Stimulated activated naive CD8-positive, alpha-beta T cell treated with anti-CD3 and anti-CD28 coated beads, Interleukin-15, Interleukin-2, amounts not matched to agents 100 ng/mL and 50 ng/mL, for 24 hours (primary cell): ENCODE measurements at regions not wholly inside any gene's neighbourhood (a gene's known extent, or its start where the extent isn't known, plus 50 kb on each side); places are given as distances from the start of the nearest gene placed in this dataset.

Experiments
- H3K27ac Mint-ChIP-seq: one replicate; pipeline ENCODE4 v1.8.0; 2021; ENCODE audit warnings: mild to moderate bottlenecking, mixed read lengths
- H3K27me3 Mint-ChIP-seq: one replicate; pipeline ENCODE4 v1.8.0; 2021; ENCODE audit warnings: mixed read lengths
- H3K36me3 Mint-ChIP-seq: one replicate; pipeline ENCODE4 v1.8.0; 2021; ENCODE audit warnings: low read depth, mixed read lengths
- H3K4me1 Mint-ChIP-seq: one replicate; pipeline ENCODE4 v1.8.0; 2021; ENCODE audit warnings: low read depth, mixed read lengths
- H3K4me3 Mint-ChIP-seq: one replicate; pipeline ENCODE4 v1.8.0; 2021; ENCODE audit warnings: mild to moderate bottlenecking, mixed read lengths
- H3K9me3 Mint-ChIP-seq: one replicate; pipeline ENCODE4 v1.8.0; 2021; ENCODE audit warnings: mixed read lengths

- no peak overlapping the region for H3K27ac Mint-ChIP-seq
- no peak overlapping the region for H3K4me3 Mint-ChIP-seq
- peaks cover 29% of the 10 kb centered on the region for H3K27me3 Mint-ChIP-seq
- no peaks in the 10 kb centered on the region for H3K36me3 Mint-ChIP-seq
- H3K9me3 Mint-ChIP-seq = no peaks in the 10 kb centered on the region
- peaks cover 65% of the 10 kb centered on the region for H3K4me1 Mint-ChIP-seq
These were observed 136.0 kb upstream of the ADRA1B start for GRCh38 chr5:159780246-159780645.

DNA sequence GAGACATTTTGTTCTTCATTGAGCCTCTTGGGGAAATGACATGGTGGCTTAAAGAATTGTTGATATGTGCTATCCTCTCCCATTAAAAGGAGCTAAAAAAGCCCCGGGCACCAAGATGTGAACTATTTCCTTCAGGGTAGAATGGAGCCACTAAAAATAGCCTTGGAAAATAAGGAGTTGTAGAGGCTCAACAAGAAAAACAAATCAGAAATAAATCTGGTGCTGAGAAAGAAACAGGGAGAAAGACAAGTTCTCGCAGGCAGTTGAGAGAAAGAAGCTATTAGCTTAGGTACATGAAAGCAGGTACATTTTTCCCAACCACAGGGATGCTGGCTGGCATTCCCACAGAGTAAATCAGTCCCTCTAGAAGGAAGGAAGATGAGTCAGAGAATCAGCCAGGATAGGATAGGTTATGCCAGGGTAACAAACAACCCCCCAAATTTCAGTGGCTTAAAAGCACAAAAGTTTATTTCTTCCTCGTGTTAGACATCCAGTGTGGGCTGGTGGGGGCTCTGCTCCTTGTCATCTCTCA lies 134.6 kb upstream of the ADRA1B start:
- Mint-ChIP-seq H3K4me3 (no peak overlapping the region), H3K36me3 (no peaks in the 10 kb centered on the region), H3K9me3 (no peaks in the 10 kb centered on the region), H3K27ac (peak overlapping the region; percentile 9), H3K27me3 (peaks cover 37% of the 10 kb centered on the region), H3K4me1 (peaks cover 53% of the 10 kb centered on the region)

DNA sequence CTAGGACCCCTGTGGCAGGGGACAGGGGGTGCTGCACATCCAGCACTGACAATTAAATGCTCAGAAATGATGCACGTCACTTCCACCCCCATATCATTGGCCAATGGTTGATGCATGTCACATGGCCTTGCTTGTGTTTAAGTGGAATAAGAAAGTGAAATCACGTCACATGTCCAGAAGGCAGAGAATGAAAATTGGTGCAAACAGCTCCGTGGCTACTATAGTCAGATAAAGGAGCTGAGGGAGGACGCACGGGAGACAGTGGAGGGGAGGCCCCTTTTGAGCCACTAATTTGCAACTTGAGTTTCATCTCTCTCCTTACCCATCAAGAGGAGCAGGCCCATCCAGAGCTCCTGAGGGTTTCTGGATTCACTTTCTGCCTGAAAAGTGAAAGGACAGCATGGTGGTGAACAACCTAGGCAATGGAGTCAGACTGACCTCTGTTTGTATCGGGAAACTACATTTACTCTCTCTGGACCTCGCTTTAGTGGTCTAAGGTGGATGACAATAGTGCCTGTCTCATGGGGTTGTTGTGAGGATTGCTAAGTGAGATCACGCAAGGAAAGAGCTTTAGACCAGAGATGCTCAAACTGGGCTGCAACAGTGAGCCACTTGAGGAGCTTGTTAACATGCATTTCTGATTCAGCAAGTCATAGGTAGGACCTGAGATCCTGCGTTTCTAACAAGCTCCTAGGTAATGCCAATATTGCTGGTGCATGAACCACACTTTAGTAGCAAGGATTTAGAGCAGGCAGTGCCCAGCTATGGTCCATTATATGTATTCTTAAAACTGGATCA lies 133.9 kb upstream of the ADRA1B start:
- H3K36me3 Mint-ChIP-seq = no peaks in the 10 kb centered on the region
- no peak overlapping the region for H3K4me3 Mint-ChIP-seq
- H3K27me3 Mint-ChIP-seq = peaks cover 33% of the 10 kb centered on the region
- peaks cover 48% of the 10 kb centered on the region for H3K4me1 Mint-ChIP-seq
- no peak overlapping the region for H3K27ac Mint-ChIP-seq
- H3K9me3 Mint-ChIP-seq = no peaks in the 10 kb centered on the region

DNA sequence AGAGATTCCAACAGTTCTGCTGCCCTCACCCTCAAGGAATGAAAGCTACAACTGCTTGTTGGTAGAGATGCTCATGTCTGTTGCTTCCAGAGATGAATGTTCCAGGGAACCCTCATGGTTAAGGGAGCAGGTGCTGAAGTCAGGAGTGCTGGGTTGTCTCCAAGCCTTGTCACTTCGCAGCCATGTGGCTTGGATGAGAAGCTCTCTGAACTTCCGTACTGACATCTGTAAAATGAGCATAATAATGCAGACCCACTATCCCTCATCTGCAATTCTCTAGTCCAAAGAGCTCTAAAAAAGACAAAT lies 133.3 kb upstream of the ADRA1B start:
- no peak overlapping the region for H3K4me3 Mint-ChIP-seq
- no peak overlapping the region for H3K27ac Mint-ChIP-seq
- peaks cover 32% of the 10 kb centered on the region for H3K27me3 Mint-ChIP-seq
- no peaks in the 10 kb centered on the region for H3K36me3 Mint-ChIP-seq
- H3K9me3 Mint-ChIP-seq = no peaks in the 10 kb centered on the region
- H3K4me1 Mint-ChIP-seq = peaks cover 42% of the 10 kb centered on the region

DNA sequence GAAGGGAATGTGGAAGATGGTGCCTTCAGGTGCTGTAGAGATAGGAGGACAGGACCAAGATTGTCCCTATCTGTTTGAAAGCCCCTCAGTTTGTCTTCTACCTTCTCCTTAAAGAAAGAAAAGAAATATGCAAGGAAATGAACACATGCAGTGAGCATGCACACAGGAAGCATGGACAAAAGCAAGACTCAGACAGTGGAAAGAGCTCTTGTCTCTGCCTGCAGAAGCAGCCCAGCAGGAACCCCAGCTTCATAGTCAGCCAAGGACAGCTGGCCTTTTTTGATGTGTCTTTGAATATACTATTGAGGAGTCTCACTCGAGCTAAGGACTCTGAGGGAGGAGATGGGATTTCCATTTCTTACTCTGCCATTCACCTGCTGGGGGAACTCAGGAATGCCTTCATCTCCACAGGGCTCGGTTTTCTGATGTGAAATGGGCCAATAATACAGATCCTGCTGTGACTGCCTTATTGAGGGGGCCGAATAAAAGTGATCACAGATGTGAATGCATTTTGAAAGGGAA lies 132.5 kb upstream of the ADRA1B start:
- no peak overlapping the region for H3K4me3 Mint-ChIP-seq
- H3K36me3 Mint-ChIP-seq = no peaks in the 10 kb centered on the region
- H3K27ac Mint-ChIP-seq = no peak overlapping the region
- H3K9me3 Mint-ChIP-seq = no peaks in the 10 kb centered on the region
- peaks cover 33% of the 10 kb centered on the region for H3K27me3 Mint-ChIP-seq
- peaks cover 36% of the 10 kb centered on the region for H3K4me1 Mint-ChIP-seq

GRCh38 chr5:159784993-159785392 lies 131.3 kb upstream of the ADRA1B start:
- H3K4me1 Mint-ChIP-seq = peaks cover 24% of the 10 kb centered on the region
- no peak overlapping the region for H3K27ac Mint-ChIP-seq
- H3K36me3 Mint-ChIP-seq = no peaks in the 10 kb centered on the region
- peaks cover 40% of the 10 kb centered on the region for H3K27me3 Mint-ChIP-seq
- H3K4me3 Mint-ChIP-seq = no peak overlapping the region
- no peaks in the 10 kb centered on the region for H3K9me3 Mint-ChIP-seq

- H3K4me3 Mint-ChIP-seq = no peak overlapping the region
These were observed 130.6 kb upstream of the ADRA1B start for GRCh38 chr5:159785656-159786055.

GRCh38 chr5:159786201-159786600 lies 130.1 kb upstream of the ADRA1B start:
- peaks cover 45% of the 10 kb centered on the region for H3K27me3 Mint-ChIP-seq
- no peaks in the 10 kb centered on the region for H3K36me3 Mint-ChIP-seq
- no peaks in the 10 kb centered on the region for H3K9me3 Mint-ChIP-seq
- H3K4me3 Mint-ChIP-seq = no peak overlapping the region
- H3K4me1 Mint-ChIP-seq = peaks cover 15% of the 10 kb centered on the region
- H3K27ac Mint-ChIP-seq = no peak overlapping the region

More at GRCh38 chr5:159785656-159786055, 130.6 kb upstream of the ADRA1B start:
- Mint-ChIP-seq H3K27me3 (peaks cover 43% of the 10 kb centered on the region), H3K4me1 (peaks cover 20% of the 10 kb centered on the region), H3K27ac (no peak overlapping the region), H3K36me3 (no peaks in the 10 kb centered on the region), H3K9me3 (no peaks in the 10 kb centered on the region)

DNA sequence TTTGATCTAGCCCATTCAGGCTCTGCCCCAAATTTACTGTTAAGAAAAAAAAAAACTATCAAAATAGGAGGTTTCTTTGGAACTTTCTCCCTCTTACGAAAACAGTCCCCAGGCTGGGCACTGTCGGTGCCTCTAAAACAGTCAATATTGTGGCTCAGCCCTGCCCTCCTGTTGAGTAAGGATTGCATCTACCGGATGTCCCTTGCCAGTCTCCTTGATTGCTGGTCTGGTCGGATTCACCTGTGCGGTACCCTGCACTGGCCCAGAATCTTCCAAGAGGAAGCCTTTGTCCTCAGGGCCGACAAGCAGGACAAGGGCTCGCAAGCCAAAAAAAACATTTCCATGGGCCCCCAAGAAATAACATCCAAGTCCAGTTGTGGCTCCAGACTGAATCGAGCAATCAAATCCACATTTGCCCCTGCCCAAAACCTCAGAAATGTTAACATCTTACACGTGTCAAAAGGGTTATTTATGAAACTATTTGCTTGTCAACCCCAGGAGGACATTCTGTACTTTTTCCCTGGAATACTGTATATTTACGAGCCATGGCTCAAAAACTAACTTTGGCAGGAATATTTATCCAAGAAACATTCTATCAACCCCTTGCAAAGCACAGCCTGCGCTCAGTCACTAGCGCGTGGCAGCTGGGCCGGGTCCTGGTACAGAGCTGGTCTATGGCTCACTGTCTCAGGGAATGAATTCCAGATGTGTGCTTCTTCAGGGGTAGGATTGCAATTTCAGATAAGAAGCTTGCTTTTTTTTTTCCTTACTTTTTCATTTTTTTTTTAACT lies 129.2 kb upstream of the ADRA1B start:
- H3K36me3 Mint-ChIP-seq = no peaks in the 10 kb centered on the region
- H3K27ac Mint-ChIP-seq = no peak overlapping the region

GRCh38 chr5:159787837-159788236 lies 128.4 kb upstream of the ADRA1B start:
- Mint-ChIP-seq H3K4me3 (no peak overlapping the region), H3K27me3 (peaks cover 45% of the 10 kb centered on the region), H3K27ac (no peak overlapping the region), H3K4me1 (no peaks in the 10 kb centered on the region), H3K9me3 (no peaks in the 10 kb centered on the region), H3K36me3 (no peaks in the 10 kb centered on the region)

More for the DNA sequence above, 129.2 kb upstream of the ADRA1B start:
- Mint-ChIP-seq H3K27me3 (peaks cover 45% of the 10 kb centered on the region), H3K4me1 (peaks cover 6% of the 10 kb centered on the region), H3K9me3 (no peaks in the 10 kb centered on the region), H3K4me3 (no peak overlapping the region)

DNA sequence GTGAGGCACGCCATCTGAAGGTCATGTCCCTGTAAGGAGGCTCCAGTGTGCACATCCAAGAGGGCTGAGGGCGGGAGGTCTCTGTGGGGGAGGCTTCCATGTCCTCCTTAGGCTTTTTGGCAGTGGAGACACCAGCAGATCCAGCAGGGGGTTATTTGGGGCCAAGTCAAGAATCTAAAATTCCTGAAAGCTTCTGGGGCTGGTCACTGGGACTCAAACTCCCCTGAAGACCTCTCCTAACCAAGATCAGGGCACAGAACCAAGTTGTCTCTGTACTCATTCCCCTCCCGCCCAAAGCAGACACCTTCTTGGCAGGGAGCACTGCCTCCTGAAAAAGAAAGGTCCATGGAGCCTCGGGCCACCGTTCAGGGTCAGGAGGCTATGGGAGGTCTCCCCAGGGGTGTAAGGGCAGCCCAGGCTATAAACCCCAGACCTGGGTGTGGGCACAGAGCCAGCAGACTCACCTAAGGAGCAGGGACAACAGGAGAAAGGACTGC lies 127.4 kb upstream of the ADRA1B start:
- no peaks in the 10 kb centered on the region for H3K36me3 Mint-ChIP-seq
- no peak overlapping the region for H3K4me3 Mint-ChIP-seq
- H3K27ac Mint-ChIP-seq = no peak overlapping the region
- no peaks in the 10 kb centered on the region for H3K4me1 Mint-ChIP-seq
- H3K27me3 Mint-ChIP-seq = peaks cover 37% of the 10 kb centered on the region
- no peaks in the 10 kb centered on the region for H3K9me3 Mint-ChIP-seq

DNA sequence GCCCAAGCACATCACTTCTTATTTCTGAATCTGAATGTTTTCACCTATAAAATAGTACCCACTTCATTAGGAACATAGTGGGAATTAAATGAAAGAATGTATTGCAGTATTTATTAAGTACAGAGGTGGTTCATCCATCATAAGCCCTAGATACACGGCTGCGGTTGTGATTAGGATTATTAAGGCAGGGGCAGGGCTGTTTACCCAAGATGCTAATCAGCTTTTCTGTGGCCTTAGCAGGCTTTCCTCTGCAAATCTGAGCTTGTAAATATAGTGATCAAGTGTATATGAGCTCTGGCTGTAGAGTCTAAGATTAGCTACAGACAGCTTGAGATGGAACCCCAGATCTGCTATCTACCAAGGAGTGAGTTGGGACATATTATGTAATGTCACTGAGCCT lies 124.1 kb upstream of the ADRA1B start:
- no peaks in the 10 kb centered on the region for H3K4me1 Mint-ChIP-seq
- H3K4me3 Mint-ChIP-seq = no peak overlapping the region
- peaks cover 23% of the 10 kb centered on the region for H3K27me3 Mint-ChIP-seq
- H3K27ac Mint-ChIP-seq = no peak overlapping the region
- no peaks in the 10 kb centered on the region for H3K9me3 Mint-ChIP-seq
- H3K36me3 Mint-ChIP-seq = no peaks in the 10 kb centered on the region

DNA sequence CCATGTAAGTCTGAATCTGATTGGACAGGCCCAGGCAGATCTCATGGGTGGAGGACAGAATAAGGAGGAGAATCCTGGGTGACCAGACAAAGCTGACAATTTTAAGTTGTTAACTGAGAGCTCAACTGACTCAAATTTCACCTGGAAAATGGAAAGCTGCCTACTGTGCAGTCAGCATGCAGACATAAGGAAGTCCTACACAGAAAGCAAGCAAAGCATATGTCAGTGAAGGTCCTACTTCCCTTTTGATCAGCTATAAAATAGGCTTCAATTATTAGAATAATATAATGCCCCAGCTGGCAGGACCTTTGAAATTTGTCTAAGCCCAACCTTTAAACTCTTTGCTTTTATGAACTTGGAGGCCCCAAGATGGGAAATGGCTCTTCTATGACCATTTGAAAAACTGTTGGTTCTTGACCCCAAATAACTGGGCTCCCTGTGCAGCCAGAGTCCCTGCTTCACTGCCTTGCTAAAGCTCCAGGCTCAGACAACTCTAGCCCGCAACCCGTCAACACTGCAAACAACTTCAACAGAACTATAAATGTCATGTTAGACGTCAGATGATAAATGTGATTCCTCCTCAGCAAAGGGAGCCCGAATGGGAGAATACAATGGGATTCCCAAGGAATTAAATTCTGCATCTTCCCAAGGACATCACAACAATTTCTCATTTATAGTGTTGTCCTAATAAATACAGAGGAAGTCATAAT lies 118.9 kb upstream of the ADRA1B start:
- Mint-ChIP-seq H3K27ac (no peak overlapping the region), H3K4me1 (no peaks in the 10 kb centered on the region), H3K9me3 (no peaks in the 10 kb centered on the region), H3K27me3 (peaks cover 19% of the 10 kb centered on the region), H3K36me3 (no peaks in the 10 kb centered on the region), H3K4me3 (no peak overlapping the region)

DNA sequence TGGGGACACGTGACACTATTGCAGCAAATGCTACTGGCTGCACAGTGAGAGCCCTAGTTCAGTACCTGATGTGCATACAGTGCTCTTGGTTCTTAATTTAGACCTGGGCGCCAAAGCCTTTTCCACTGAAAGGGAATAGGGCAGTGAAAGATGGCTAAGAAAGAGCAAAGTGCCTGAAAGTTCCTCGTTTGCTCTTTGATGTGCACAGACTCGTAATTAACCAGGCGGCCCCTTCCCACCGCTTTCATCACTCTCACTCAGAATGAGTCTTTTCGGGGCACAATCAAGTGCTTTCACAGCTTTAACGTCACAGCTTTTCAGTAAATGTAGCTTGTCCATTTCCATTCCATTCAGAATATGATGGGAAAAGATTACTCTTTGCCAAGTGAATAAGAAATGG lies 116.6 kb upstream of the ADRA1B start:
- H3K9me3 Mint-ChIP-seq = peaks cover 1% of the 10 kb centered on the region
- no peaks in the 10 kb centered on the region for H3K36me3 Mint-ChIP-seq
- no peak overlapping the region for H3K4me3 Mint-ChIP-seq
- H3K27ac Mint-ChIP-seq = no peak overlapping the region
- H3K4me1 Mint-ChIP-seq = peaks cover under 1% of the 10 kb centered on the region
- peaks cover 36% of the 10 kb centered on the region for H3K27me3 Mint-ChIP-seq
